SK-N-MC (cell line): ENCODE measurements at regions not wholly inside any gene's neighbourhood (a gene's known extent, or its start where the extent isn't known, plus 50 kb on each side); places are given as distances from the start of the nearest gene placed in this dataset.

ENCODE experiments used
- EZH2 ChIP-seq: fragments of 200-600 bp; sonication (generic); IDR thresholded peaks from one replicate; pipeline ENCODE4 v1.6.1; 2017; ENCODE audit warnings: antibody characterized with exemption
- POLR2AphosphoS5 ChIP-seq: IDR thresholded peaks from 2 replicates; pipeline ENCODE4 v1.6.1; 2012; ENCODE audit warnings: mild to moderate bottlenecking, low read depth, low read length, borderline replicate concordance

- TF ChIP-seq POLR2AphosphoS5 (no peak), EZH2 (no peak)
Measured at GRCh38 chr3:81433675-81434074, 327.8 kb downstream of the GBE1 start.
